Stimulated activated CD8-positive, alpha-beta memory T cell treated with anti-CD3 and anti-CD28 coated beads, Interleukin-15, amount 100 ng/mL, for 24 hours (primary cell): ENCODE measurements at regions not wholly inside any gene's neighbourhood (a gene's known extent, or its start where the extent isn't known, plus 50 kb on each side); places are given as distances from the start of the nearest gene placed in this dataset.
"Not testable (repeated sequence)": the region's sequence is repeated elsewhere in the genome, so short reads cannot be mapped to it uniquely, and the experiment has no call there.

Experiments
- DNase-seq: peaks from one replicate; pipeline ENCODE4 v3.0.0-alpha.2; 2020; ENCODE audit warnings: low read depth

DNA sequence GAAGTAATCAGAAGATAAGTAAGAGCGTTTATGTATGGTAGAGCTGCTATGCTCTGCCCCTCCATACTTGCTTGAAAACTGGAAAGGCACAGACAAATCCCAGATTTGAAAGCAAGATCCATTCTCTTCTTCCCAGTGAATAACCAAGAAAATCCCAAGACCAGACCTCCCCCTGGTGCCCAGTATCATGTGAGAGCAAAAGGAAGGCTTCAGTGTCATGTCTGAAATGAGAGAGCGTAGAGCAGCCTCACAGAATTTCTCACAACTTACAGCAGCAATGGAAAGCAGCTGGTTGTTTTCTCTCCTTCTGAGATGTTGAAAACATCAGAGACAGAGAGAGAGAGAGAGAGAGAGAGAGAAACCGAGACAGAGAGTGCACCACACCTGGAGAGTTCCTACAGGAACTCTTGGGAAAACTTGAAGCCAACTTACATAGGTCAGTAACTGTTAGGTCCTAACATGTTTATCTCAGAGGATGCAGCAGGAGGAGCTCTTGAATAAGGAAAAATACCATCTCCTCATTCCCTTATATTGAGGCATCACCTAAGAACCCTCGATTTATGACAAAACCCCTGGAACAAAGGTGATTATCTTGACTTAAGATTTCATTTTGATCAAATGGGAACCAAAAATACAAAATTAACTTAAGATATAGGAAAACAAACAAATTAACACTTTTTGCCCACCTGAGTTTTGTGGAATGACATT, 273.3 kb downstream of the NSUN3 start:
- DNase-seq: no peak

DNA sequence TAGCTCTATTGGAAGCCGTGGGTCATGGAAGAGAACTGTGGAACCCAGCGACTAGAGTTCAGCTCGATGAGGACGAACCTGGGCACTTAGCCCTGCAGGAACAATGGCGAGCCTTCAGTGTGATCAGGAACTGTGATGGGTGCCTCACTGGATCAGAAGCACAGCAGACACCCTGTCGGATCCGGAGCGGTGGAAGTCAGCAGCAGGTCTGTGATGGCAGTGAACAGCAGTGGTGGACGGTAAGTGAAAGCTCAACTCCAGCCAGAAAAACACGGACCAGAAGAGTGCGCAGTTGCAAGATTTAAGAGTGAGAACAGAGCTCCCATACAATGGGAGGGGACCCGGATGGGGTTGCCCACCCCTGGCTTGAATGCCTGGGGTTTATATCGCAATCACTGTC, 282.2 kb downstream of the NSUN3 start:
- no peak for DNase-seq

DNA sequence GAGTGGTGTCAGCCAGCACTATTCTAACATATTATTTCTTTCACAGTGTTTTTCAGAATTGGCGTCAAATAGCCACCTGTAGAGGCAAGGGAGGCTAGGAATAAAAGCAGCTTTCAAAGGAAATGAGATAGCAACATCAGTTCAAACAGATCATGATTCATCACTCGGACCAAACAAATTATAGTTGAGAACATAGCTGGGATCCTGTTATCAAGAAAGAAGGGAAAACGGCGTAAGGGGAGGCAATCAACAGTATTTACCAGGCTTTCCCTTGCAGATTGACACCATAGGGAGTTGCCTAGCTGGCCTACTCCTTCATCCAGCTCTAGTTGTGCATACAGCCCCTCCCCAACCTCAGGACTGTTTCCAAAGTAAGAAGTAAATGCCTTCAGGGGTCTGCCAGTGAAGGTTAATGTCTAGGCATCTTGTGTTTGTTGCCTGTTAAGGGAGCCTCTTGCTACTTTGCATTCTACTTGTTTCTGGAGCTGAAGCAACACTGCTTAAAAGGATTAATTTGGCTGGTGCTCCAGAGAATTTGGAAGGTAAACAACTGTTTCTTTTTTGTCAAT, 286.5 kb downstream of the NSUN3 start:
- DNase-seq: no peak

DNA sequence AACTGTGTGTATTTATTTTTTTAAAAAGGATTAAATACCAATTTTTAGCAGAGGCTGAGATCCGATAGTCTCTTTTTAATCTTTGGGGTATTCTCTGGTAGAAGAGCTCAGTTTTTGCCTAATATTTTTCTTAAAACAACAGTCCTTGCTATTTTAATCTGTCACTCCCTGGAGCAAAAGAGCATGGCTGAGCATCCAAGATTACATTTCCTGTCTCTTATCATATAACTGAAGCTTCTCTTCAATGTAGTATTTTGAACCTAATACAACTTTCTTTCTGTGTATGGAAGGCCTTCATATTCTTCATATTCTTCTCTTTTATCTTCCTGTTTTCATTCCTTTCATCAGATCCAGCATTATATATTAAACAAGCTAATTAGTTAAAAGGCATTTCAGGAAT, 293.7 kb downstream of the NSUN3 start:
- DNase-seq: no peak

DNA sequence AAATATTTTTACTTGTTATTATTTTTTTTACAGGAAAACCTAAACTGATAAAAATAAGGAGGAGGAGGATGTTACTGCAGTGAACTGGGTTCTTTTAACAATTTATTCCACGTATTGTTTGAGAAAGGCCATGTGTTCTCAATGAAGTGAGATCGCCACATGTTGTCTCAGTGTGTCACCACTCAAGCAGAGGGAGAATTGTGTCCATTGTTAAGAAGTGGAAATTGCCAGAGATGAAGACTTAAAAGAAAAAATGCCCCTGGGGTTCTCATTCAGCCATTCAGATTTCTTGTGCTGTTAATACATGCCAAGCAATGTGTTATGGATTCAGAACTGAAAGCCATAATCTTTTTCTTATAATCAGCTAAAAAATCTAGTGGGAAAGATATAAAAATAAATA, 297.1 kb downstream of the NSUN3 start:
- DNase-seq: no peak

GRCh38 chr3:94360987-94361386, 298.1 kb downstream of the NSUN3 start:
- DNase-seq: no peak

- no peak for DNase-seq
Observed at GRCh38 chr3:94362393-94362792, 299.5 kb downstream of the NSUN3 start.

- no peak for DNase-seq
Observed at GRCh38 chr3:94365006-94365405, 302.1 kb downstream of the NSUN3 start.

DNA sequence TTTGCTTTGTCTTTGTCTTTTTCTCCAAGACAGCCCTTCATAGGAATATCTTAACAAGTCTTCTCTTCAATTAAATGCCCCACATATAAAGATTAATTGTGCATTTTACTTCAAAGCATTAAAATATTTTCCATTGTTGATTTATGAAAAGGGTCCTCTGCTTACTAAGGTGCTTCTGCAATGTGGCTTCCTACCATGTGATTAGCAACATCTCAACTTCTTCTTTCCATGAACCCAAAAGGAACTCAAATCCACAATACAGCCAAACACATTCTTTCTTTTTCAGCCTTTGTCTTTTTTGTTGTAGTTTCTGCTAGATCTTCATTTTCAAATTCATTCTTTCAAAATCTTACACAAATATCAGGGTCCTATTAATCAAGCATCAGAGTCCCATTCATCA, 309.2 kb downstream of the NSUN3 start:
- no peak for DNase-seq

DNA sequence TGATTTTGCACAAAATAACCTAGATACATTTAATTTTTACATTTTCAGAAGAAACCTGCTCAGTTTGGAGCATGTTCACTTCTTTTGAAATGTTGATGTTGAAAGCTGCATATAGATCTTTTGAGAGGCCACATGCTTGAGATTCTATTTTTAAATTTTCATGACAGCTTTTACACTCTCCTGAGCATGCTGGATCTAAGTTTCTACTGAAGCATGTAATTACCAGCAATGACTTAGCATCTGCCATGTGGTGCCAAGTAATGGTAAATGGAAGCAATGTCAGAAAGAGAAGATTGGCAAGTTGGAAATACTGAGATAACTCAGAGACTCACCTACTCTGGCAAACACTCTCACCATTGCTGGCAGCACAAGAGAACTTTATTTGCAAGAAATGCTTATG, 310.6 kb downstream of the NSUN3 start:
- DNase-seq: no peak

DNA sequence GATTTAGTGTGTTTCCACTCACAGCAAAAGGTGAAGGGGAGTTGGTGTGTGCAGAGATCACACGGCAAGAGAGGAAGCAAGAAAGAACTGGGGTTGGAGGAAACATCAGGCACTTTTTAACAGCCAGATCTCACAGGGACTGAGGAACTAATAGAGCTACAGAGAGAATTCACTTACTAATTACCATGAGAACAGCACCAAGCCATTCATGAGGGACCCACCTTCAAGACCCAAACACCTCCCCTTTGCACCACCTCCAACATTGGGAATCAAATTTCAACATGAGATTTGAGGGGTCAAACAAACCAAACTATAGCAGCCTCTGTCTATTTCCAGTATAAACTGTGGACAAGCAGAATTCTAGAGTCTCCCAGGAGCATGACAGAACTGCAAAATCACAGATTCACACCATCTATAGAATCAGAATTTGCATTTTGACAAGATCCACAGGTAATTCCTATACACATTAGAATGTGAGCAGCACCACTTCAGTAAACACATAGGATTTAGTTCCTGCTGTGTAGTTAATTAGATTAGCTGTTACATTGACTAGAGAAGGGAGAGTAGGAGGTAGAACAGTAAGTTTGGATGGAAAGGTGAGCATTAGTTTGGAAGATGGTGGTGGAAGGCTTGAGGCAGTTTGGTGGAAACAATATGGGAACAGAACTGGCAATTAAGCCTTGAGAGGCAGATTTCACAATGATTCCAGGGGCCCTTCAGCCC, 311.7 kb downstream of the NSUN3 start:
- DNase-seq: no peak

GRCh38 chr3:94377123-94377696, 314.3 kb downstream of the NSUN3 start:
- DNase-seq: not testable (repeated sequence)

GRCh38 chr3:94377863-94378262, 315.0 kb downstream of the NSUN3 start:
- not testable (repeated sequence) for DNase-seq

GRCh38 chr3:94378322-94378721, 315.5 kb downstream of the NSUN3 start:
- DNase-seq: no peak

- no peak for DNase-seq
Observed at GRCh38 chr3:94379264-94379663, 316.4 kb downstream of the NSUN3 start.

DNA sequence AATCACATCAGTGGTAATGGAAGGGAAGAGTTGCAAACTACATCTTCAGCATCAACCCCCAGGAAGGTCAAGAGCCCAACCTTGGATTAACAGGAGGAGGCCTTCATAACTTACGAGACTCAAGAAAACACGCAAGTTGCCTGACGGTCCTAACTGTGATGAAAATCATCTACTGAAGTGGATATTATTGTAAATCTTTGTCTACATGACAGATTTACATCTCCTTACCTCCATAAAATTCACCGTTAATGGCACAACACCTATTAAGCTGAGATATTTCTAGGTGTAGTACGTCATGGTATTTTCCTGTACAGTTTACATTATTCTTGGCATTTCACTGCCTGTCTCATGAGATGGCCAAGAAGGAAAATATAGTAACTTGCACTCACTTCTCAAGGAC, 332.0 kb downstream of the NSUN3 start:
- DNase-seq: no peak

DNA sequence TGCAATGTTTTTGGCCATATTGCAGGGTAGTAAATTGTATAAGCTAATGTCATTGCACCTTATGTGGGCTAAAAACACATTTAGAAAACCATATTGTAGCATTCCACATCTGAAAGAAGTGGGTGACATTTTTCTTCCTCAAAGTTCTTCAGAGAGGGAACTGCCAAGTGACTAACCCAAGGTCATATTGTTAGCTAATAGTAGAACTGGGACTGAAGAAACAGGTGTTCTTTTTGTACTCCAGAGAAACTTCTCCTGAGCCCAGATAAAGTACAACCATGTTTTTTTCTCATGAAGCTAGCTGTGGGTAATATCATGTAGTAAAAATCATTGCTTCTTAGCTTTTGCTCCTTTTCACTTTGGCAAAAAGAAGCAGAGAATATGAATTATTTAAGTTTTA, 333.0 kb downstream of the NSUN3 start:
- no peak for DNase-seq

- DNase-seq: no peak
Observed at GRCh38 chr3:94398036-94398435, 335.2 kb downstream of the NSUN3 start.

GRCh38 chr3:94401466-94401865, 338.6 kb downstream of the NSUN3 start:
- no peak for DNase-seq

DNA sequence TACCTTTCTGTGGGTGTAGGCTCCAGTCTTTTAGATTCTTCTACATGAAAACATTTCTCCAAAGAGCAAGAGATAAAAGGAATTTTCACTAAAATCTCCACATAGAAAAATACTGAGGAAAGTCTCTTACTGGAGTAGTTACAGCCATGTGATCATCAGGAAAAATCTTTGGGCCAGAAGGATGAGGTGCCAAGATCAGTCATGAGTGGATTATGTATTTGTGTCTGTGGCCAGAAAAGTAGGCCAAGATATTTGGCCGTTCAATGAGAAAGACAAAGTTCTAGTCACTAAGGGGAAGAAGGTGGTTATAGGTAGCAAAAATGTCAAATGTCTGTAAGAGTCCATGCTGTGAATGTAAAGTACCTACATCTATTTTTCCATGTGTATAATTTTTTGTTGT, 339.3 kb downstream of the NSUN3 start:
- DNase-seq: no peak

GRCh38 chr3:94405258-94406035, 342.6 kb downstream of the NSUN3 start:
- no peak for DNase-seq

DNA sequence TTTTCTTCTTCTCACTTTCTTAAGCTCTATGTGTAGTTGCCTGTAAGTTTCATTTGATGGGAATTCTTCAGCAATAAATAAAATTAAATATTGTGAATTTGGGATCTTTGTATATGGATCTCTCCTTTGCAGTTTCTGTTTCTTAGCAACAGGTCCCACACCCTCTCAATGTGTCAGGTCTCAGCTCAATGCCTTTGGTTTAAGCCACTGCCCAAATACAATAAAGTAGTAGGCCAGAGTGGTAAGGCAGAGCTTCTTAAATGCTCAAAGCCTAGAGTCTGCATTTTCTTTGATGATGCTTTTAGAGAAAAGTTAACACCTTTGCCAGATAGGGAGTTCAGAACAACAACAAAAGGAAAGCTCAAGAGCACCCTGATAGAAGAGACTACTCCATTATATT, 343.7 kb downstream of the NSUN3 start:
- no peak for DNase-seq
